ENCODE measurements at regions not wholly inside any gene's neighbourhood (a gene's known extent, or its start where the extent isn't known, plus 50 kb on each side); places are given as distances from the start of the nearest gene placed in this dataset.

DNA sequence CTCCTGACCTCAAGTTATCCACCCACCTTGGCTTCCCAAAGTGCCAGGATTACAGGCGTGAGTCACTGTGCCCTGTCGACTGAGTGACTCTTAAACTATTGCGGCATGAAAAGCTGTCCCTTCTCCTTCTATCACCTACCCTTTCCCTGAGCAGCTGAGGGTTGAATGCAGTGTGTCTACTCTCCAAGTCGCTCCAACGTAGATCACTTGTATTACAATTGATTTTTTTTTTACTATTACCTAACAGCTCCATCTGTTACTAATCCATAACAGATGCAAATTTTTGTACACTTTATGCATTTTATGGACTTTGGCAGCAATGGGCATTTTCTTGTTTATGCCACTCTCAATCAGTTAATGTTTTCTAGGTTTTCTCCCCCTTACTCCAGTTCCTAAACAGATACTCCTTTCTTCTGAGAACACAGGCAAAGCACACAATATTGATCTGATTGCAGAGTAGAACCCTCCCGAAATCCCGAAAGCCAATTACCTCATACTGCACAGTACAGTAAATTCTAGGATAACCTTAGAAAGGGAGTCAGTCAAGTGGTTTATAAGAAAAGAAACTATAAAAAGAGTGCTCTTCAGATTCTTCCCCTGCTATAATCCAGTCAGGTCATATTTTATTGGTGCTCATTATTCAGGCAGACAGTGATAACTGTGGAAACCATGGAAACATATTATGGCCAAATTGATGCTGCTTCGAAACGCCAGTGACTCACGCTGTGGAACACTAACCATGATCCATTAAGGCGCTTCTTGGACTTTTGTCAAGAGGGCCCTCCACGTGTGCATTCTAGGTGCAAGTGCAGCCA lies 273.0 kb downstream of the ADGB start:
- TF ChIP-seq POLR2A (IDR thresholded peaks at IDR 0.05; ENCODE audit: low read depth) (no peak), CTCF (IDR thresholded peaks at IDR 0.05) (no peak), POLR2AphosphoS5 (IDR thresholded peaks at IDR 0.05) (no peak), EP300 (IDR thresholded peaks at IDR 0.05) (no peak)
